ENCODE measurements at regions not wholly inside any gene's neighbourhood (a gene's known extent, or its start where the extent isn't known, plus 50 kb on each side); places are given as distances from the start of the nearest gene placed in this dataset.

GRCh38 chr2:62281663-62282062 lies 85.7 kb downstream of the B3GNT2 start:
- DNase-seq (ENCODE audit: low read depth) = peak; percentile 22

GRCh38 chr2:62277688-62278087 lies 81.8 kb downstream of the B3GNT2 start:
- DNase-seq (ENCODE audit: low read depth) = no peak
